Thoracic aorta (tissue), 2 donors: ENCODE measurements at regions not wholly inside any gene's neighbourhood (a gene's known extent, or its start where the extent isn't known, plus 50 kb on each side); places are given as distances from the start of the nearest gene placed in this dataset.

Experiments
- ATAC-seq: fragments of 150-250 bp; one replicate; pipeline ENCODE4 v1.8.0; 2017; ENCODE audit warnings: low read depth; ENCODE audit not compliant: insufficient number of reproducible peaks, low FRiP score
- DNase-seq: peaks from one replicate; pipeline ENCODE4 v3.0.0-alpha.2; 2020; ENCODE audit warnings: low spot score
- H3K27ac ChIP-seq, 2 donors: fragments of 200-600 bp; sonication (generic); 1 replicate in 1 of 2; 2 replicates in 1 of 2; pipeline ENCODE4 v1.5.1; 2016; ENCODE audit warnings: mild to moderate bottlenecking in 2 of 2, moderate library complexity in 2 of 2
- H3K27me3 ChIP-seq: fragments of 200-600 bp; sonication (generic); replicated peaks from 2 replicates; pipeline ENCODE4 v1.6.0; 2016; ENCODE audit warnings: mild to moderate bottlenecking; ENCODE audit not compliant: insufficient read depth
- H3K36me3 ChIP-seq: fragments of 200-600 bp; sonication (generic); one replicate; pipeline ENCODE4 v1.5.1; 2016
- H3K4me1 ChIP-seq, 2 donors: fragments of 200-600 bp; sonication (generic); 1 replicate in 1 of 2; 2 replicates in 1 of 2; pipeline versions ENCODE4 v1.5.1 to v1.6.0; 2016; ENCODE audit warnings: low read depth in 2 of 2, mild to moderate bottlenecking in 1 of 2; ENCODE audit not compliant: control insufficient read depth in 1 of 2
- H3K4me3 ChIP-seq: fragments of 200-600 bp; sonication (generic); 2 replicates; pipeline ENCODE4 v1.5.1; 2016; ENCODE audit warnings: mild to moderate bottlenecking
- H3K9me3 ChIP-seq: fragments of 200-600 bp; sonication (generic); 2 replicates; pipeline ENCODE4 v1.5.1; 2016
- CTCF ChIP-seq: fragments of 200-600 bp; sonication (generic); IDR thresholded peaks from one replicate; pipeline ENCODE4 v1.5.1; 2019; ENCODE audit warnings: antibody characterized with exemption

- ATAC-seq (no peak), DNase-seq (no peak)
- no peaks in the 10 kb centered on the region for H3K27me3 ChIP-seq
- no peak overlapping the region for H3K4me3 ChIP-seq
- H3K36me3 ChIP-seq: no peaks in the 10 kb centered on the region
- H3K4me1 ChIP-seq: peaks cover 5 to 21% of the 10 kb centered on the region in 2 donors
- no peak for TF ChIP-seq CTCF
- H3K27ac ChIP-seq: no peak overlapping the region
- no peaks in the 10 kb centered on the region for H3K9me3 ChIP-seq
Observed at GRCh38 chr2:30351116-30351515, 95.9 kb upstream of the LCLAT1 start.

GRCh38 chr2:30351949-30352348 lies 95.1 kb upstream of the LCLAT1 start:
- Histone ChIP-seq H3K4me1 (peaks cover 2 to 13% of the 10 kb centered on the region in 2 donors), H3K4me3 (no peak overlapping the region), H3K36me3 (no peaks in the 10 kb centered on the region), H3K9me3 (no peaks in the 10 kb centered on the region), H3K27ac (no peak overlapping the region), H3K27me3 (no peaks in the 10 kb centered on the region)
- no peak for ATAC-seq
- no peak for DNase-seq
- TF ChIP-seq CTCF: no peak

- Histone ChIP-seq H3K4me3 (no peak overlapping the region), H3K4me1 (peaks cover 0 to 9% of the 10 kb centered on the region in 2 donors), H3K9me3 (no peaks in the 10 kb centered on the region), H3K36me3 (no peaks in the 10 kb centered on the region), H3K27me3 (no peaks in the 10 kb centered on the region), H3K27ac (no peak overlapping the region)
- ATAC-seq: no peak
- TF ChIP-seq CTCF: no peak
- DNase-seq: no peak
Observed at GRCh38 chr2:30354150-30354549, 92.9 kb upstream of the LCLAT1 start.

GRCh38 chr2:30354621-30355020 lies 92.4 kb upstream of the LCLAT1 start:
- no peak for TF ChIP-seq CTCF
- Histone ChIP-seq H3K9me3 (no peaks in the 10 kb centered on the region), H3K27ac (no peak overlapping the region), H3K4me3 (no peak overlapping the region), H3K4me1 (peaks cover 4 to 14% of the 10 kb centered on the region in 2 donors), H3K27me3 (no peaks in the 10 kb centered on the region), H3K36me3 (no peaks in the 10 kb centered on the region)
- no peak for DNase-seq
- no peak for ATAC-seq

- ATAC-seq (no peak), DNase-seq (no peak)
- no peak overlapping the region for H3K27ac ChIP-seq
- H3K4me3 ChIP-seq: no peak overlapping the region
- no peaks in the 10 kb centered on the region for H3K9me3 ChIP-seq
- peaks cover 11 to 21% of the 10 kb centered on the region in 2 donors for H3K4me1 ChIP-seq
- no peaks in the 10 kb centered on the region for H3K27me3 ChIP-seq
- no peak for TF ChIP-seq CTCF
- no peaks in the 10 kb centered on the region for H3K36me3 ChIP-seq
Observed at GRCh38 chr2:30355306-30355705, 91.7 kb upstream of the LCLAT1 start.
